HEK293 (cell line): ENCODE measurements at regions not wholly inside any gene's neighbourhood (a gene's known extent, or its start where the extent isn't known, plus 50 kb on each side); places are given as distances from the start of the nearest gene placed in this dataset.

Source experiments
- CTCF ChIA-PET: fragments of 350-600 bp; formaldehyde crosslinking; extraction: SDS; loops from one replicate; lab custom pipeline; 2021; ENCODE audit warnings: antibody characterized with exemption; lab: Yijun Ruan, JAX
- POLR2A ChIA-PET: fragments of 300-600 bp; formaldehyde crosslinking; extraction: SDS; loops from one replicate; lab custom pipeline; 2020; ENCODE audit warnings: antibody characterized with exemption, inconsistent platforms; lab: Yijun Ruan, JAX
- H3K27ac ChIP-seq: fragments of 200-500 bp; sonication (Bioruptor generic); 2 replicates; pipeline ENCODE4 v1.5.1; 2014; ENCODE audit warnings: low read depth, low read length, control low read depth, inconsistent platforms; ENCODE audit errors: extremely low read depth
- H3K36me3 ChIP-seq, 2 experiments: fragments of 200-500 bp in 1 of 2; sonication (Bioruptor generic) in 1 of 2; 1 replicate in 1 of 2; 2 replicates in 1 of 2; pipeline ENCODE4 v1.5.1; 2014 to 2017; ENCODE audit warnings: inconsistent platforms in 2 of 2, low read length in 2 of 2; ENCODE audit not compliant: control insufficient read depth in 2 of 2, insufficient read depth in 1 of 2
- H3K4me1 ChIP-seq: fragments of 200-500 bp; sonication (Bioruptor generic); 2 replicates; pipeline ENCODE4 v1.5.1; 2014; ENCODE audit warnings: mild to moderate bottlenecking, low read length, inconsistent platforms; ENCODE audit not compliant: control insufficient read depth, insufficient read depth
- H3K4me3 ChIP-seq: 2 replicates; pipeline ENCODE4 v1.5.1; 2011; ENCODE audit warnings: low read depth, mild to moderate bottlenecking, control low read depth, low read length, moderate library complexity
- H3K9me3 ChIP-seq: fragments of 200-500 bp; sonication (Bioruptor generic); 2 replicates; pipeline ENCODE4 v1.5.1; 2014; ENCODE audit warnings: low read depth, low read length, inconsistent platforms; ENCODE audit not compliant: control insufficient read depth, insufficient read depth
- AEBP2 ChIP-seq: fragments of 450-650 bp; formaldehyde crosslinking; IDR thresholded peaks from 2 replicates; pipeline ENCODE4 v1.5.1; 2016; ENCODE audit warnings: missing biosample characterization, missing genetic modification characterization, borderline replicate concordance
- CTCF ChIP-seq: fragments of 450-650 bp; formaldehyde crosslinking; IDR thresholded peaks from 2 replicates; pipeline ENCODE4 v1.5.1; 2016; ENCODE audit warnings: missing biosample characterization, missing genetic modification characterization
- ELK4 ChIP-seq: IDR thresholded peaks from 2 replicates; pipeline ENCODE4 v1.6.1; 2011; ENCODE audit warnings: mild to moderate bottlenecking, low read depth, low read length, borderline replicate concordance
- GLIS1 ChIP-seq: fragments of 450-650 bp; formaldehyde crosslinking; IDR thresholded peaks from 2 replicates; pipeline ENCODE4 v1.5.1; 2016; ENCODE audit warnings: missing biosample characterization, missing genetic modification characterization
- KLF8 ChIP-seq: fragments of 450-650 bp; formaldehyde crosslinking; IDR thresholded peaks from 2 replicates; pipeline ENCODE4 v1.5.1; 2016; ENCODE audit warnings: missing biosample characterization, missing genetic modification characterization
- OVOL3 ChIP-seq: fragments of 450-650 bp; formaldehyde crosslinking; IDR thresholded peaks from 2 replicates; pipeline ENCODE4 v1.5.1; 2016; ENCODE audit warnings: missing biosample characterization, missing genetic modification characterization
- PRDM4 ChIP-seq: fragments of 450-650 bp; formaldehyde crosslinking; IDR thresholded peaks from 2 replicates; pipeline ENCODE4 v1.5.1; 2017; ENCODE audit warnings: missing biosample characterization, missing genetic modification characterization
- SCRT2 ChIP-seq: fragments of 450-650 bp; formaldehyde crosslinking; IDR thresholded peaks from 2 replicates; pipeline ENCODE4 v1.5.1; 2016; ENCODE audit warnings: missing biosample characterization, missing genetic modification characterization
- ZNF274 ChIP-seq, 2 experiments: fragments of 200-500 bp in 1 of 2; fragments of 450-650 bp in 1 of 2; sonication (Bioruptor generic) in 1 of 2; formaldehyde crosslinking in 1 of 2; IDR thresholded peaks; 2 replicates each; pipeline versions ENCODE4 v1.5.1 to v1.6.1; 2014 to 2016; ENCODE audit warnings: borderline replicate concordance in 1 of 2, inconsistent platforms in 1 of 2, low read length in 1 of 2, missing biosample characterization in 1 of 2, missing genetic modification characterization in 1 of 2
- ZNF292 ChIP-seq: fragments of 450-650 bp; formaldehyde crosslinking; IDR thresholded peaks from 2 replicates; pipeline ENCODE4 v1.5.1; 2016; ENCODE audit warnings: low read depth, missing biosample characterization, missing genetic modification characterization, borderline replicate concordance
- ZNF324 ChIP-seq: fragments of 450-650 bp; formaldehyde crosslinking; IDR thresholded peaks from 2 replicates; pipeline ENCODE4 v1.5.1; 2016; ENCODE audit warnings: missing biosample characterization, missing genetic modification characterization
- ZNF335 ChIP-seq: fragments of 450-650 bp; formaldehyde crosslinking; conservative IDR thresholded peaks from 2 replicates; pipeline ENCODE4 v1.5.1; 2016; ENCODE audit warnings: missing biosample characterization, missing genetic modification characterization
- ZNF391 ChIP-seq: fragments of 450-650 bp; formaldehyde crosslinking; IDR thresholded peaks from 2 replicates; pipeline ENCODE4 v1.5.1; 2016; ENCODE audit warnings: low read depth, missing biosample characterization, missing genetic modification characterization, borderline replicate concordance
- ZNF571 ChIP-seq: fragments of 450-650 bp; formaldehyde crosslinking; IDR thresholded peaks from 2 replicates; pipeline ENCODE4 v1.5.0; 2017; ENCODE audit warnings: missing biosample characterization, missing genetic modification characterization
- ZNF580 ChIP-seq: fragments of 450-650 bp; formaldehyde crosslinking; IDR thresholded peaks from 2 replicates; pipeline ENCODE4 v1.5.1; 2016; ENCODE audit warnings: missing biosample characterization, missing genetic modification characterization
- ZNF626 ChIP-seq: fragments of 450-650 bp; sonication (Bioruptor Pico); formaldehyde crosslinking; IDR thresholded peaks from 2 replicates; pipeline ENCODE4 v1.5.1; 2018; ENCODE audit warnings: missing biosample characterization, missing genetic modification characterization, inconsistent platforms
- ZNF629 ChIP-seq: fragments of 450-650 bp; formaldehyde crosslinking; IDR thresholded peaks from 2 replicates; pipeline ENCODE4 v1.5.1; 2017; ENCODE audit warnings: missing biosample characterization, missing genetic modification characterization
- ZNF830 ChIP-seq: fragments of 450-650 bp; IDR thresholded peaks from 2 replicates; pipeline ENCODE4 v1.5.0; 2018; ENCODE audit warnings: missing biosample characterization, missing genetic modification characterization, low read depth, mild to moderate bottlenecking, moderate library complexity

- TF ChIP-seq GLIS1 (tag by site-specific recombination) (no peak), ZNF292 (tag by site-specific recombination) (no peak), ZNF391 (tag by site-specific recombination) (no peak), SCRT2 (tag by site-specific recombination) (no peak), ZNF626 (tag by site-specific recombination) (no peak)
- no peaks in the 10 kb centered on the region for H3K36me3 ChIP-seq
- no peaks in the 10 kb centered on the region for H3K4me1 ChIP-seq
- ChIA-PET POLR2A (no interaction called here), CTCF (no interaction called here)
- no peak overlapping the region for H3K27ac ChIP-seq
- no peaks in the 10 kb centered on the region for H3K9me3 ChIP-seq
- H3K4me3 ChIP-seq: no peak overlapping the region
These were observed 481.7 kb upstream of the CLINT1 start for GRCh38 chr5:158340608-158341007.

- no peak overlapping the region for H3K27ac ChIP-seq
- CTCF ChIA-PET: no interaction called here
- TF ChIP-seq OVOL3 (tag by site-specific recombination): no peak
- no peak for TF ChIP-seq ZNF274 (IDR thresholded peaks at IDR 0.05; ENCODE audit: low read length)
- TF ChIP-seq ZNF274 (tag by site-specific recombination; IDR thresholded peaks at IDR 0.05; ENCODE audit: borderline replicate concordance): no peak
- no peak for TF ChIP-seq ZNF830 (tag by site-specific recombination)
- TF ChIP-seq, all 188 proteins: peak for 0
- Histone ChIP-seq H3K36me3 (no peaks in the 10 kb centered on the region; a peak in 1 of 3 replicates), H3K4me3 (no peak overlapping the region), H3K4me1 (no peaks in the 10 kb centered on the region), H3K9me3 (no peaks in the 10 kb centered on the region)
- POLR2A ChIA-PET: no interaction called here
These were observed 467.3 kb upstream of the CLINT1 start for GRCh38 chr5:158326256-158326655.

- peaks cover 6% of the 10 kb centered on the region; the same call in 1 of the 2 replicates for H3K4me1 ChIP-seq
- H3K4me3 ChIP-seq: no peak overlapping the region
- H3K36me3 ChIP-seq: no peaks in the 10 kb centered on the region; a peak in 1 of 3 replicates
- no peaks in the 10 kb centered on the region for H3K9me3 ChIP-seq
- POLR2A ChIA-PET: no interaction called here
- no peak overlapping the region for H3K27ac ChIP-seq
- CTCF ChIA-PET: no interaction called here
- TF ChIP-seq CTCF (tag by site-specific recombination): no peak
- TF ChIP-seq SCRT2 (tag by site-specific recombination): peak; percentile 46
- no peak for TF ChIP-seq KLF8 (tag by site-specific recombination)
- no peak for TF ChIP-seq ZNF626 (tag by site-specific recombination)
- TF ChIP-seq ZNF629 (tag by site-specific recombination): no peak
- no peak for TF ChIP-seq ZNF324 (tag by site-specific recombination)
- no peak for TF ChIP-seq ZNF335 (tag by site-specific recombination)
These were observed 465.3 kb upstream of the CLINT1 start for GRCh38 chr5:158324236-158324635.

GRCh38 chr5:158322620-158323019 lies 463.7 kb upstream of the CLINT1 start:
- no peaks in the 10 kb centered on the region for H3K36me3 ChIP-seq
- ChIA-PET CTCF (no interaction called here), POLR2A (no interaction called here)

More at GRCh38 chr5:158322620-158323019, 463.7 kb upstream of the CLINT1 start:
- no peak overlapping the region for H3K4me3 ChIP-seq
- no peaks in the 10 kb centered on the region for H3K9me3 ChIP-seq
- no peak overlapping the region for H3K27ac ChIP-seq
- TF ChIP-seq AEBP2 (no peak), ZNF571 (tag by site-specific recombination) (no peak), ELK4 (no peak), ZNF580 (tag by site-specific recombination) (no peak), PRDM4 (tag by site-specific recombination) (no peak)
- H3K4me1 ChIP-seq: peaks cover 6% of the 10 kb centered on the region; the same call in 1 of the 2 replicates
